Ovary (tissue), 3 donors: ENCODE measurements at regions not wholly inside any gene's neighbourhood (a gene's known extent, or its start where the extent isn't known, plus 50 kb on each side); places are given as distances from the start of the nearest gene placed in this dataset.

ENCODE experiments used
- CTCF ChIP-seq, 3 donors: fragments of 450-650 bp in 2 of 3; fragments of 200-600 bp in 1 of 3; IDR thresholded peaks; one replicate each; pipeline versions ENCODE4 v1.5.1 to v1.8.0; 2016 to 2022; ENCODE audit warnings: antibody characterized with exemption in 3 of 3, mild to moderate bottlenecking in 1 of 3
- POLR2A ChIP-seq: fragments of 450-650 bp; IDR thresholded peaks from one replicate; pipeline ENCODE4 v1.6.1; 2017; ENCODE audit warnings: antibody characterized with exemption, mild to moderate bottlenecking, moderate library complexity
- donor health status: DM: no; HTN: no; CAD: no.

- TF ChIP-seq CTCF (IDR thresholded peaks at IDR 0.05), result no peak
- TF ChIP-seq POLR2A, result no peak
Observed at GRCh38 chr2:134089454-134089853, 164.4 kb upstream of the MGAT5 start.
